Common myeloid progenitor, CD34-positive (primary cell): ENCODE measurements at regions not wholly inside any gene's neighbourhood (a gene's known extent, or its start where the extent isn't known, plus 50 kb on each side); places are given as distances from the start of the nearest gene placed in this dataset.
"Not testable (repeated sequence)": the region's sequence is repeated elsewhere in the genome, so short reads cannot be mapped to it uniquely, and the experiment has no call there.

Experiments used
- CTCF ChIA-PET: fragments of 350-600 bp; sonication (Branson Sonifier 250); formaldehyde crosslinking; loops from one replicate; lab custom pipeline; 2021; ENCODE audit warnings: antibody characterized with exemption; lab: Charles Lee
- POLR2A ChIA-PET: fragments of 350-600 bp; sonication (Branson Sonifier 250); formaldehyde crosslinking; loops from one replicate; lab custom pipeline; 2021; ENCODE audit warnings: antibody characterized with exemption; lab: Charles Lee
- DNase-seq, 3 donors: peaks; one replicate each; pipeline versions ENCODE4 v3.0.0 to v3.0.0-alpha.2; 2013
- H3K27ac ChIP-seq, 2 experiments: 1 replicate in 1 of 2; 2 replicates in 1 of 2; pipeline ENCODE4 v1.7.0; 2013; ENCODE audit warnings: inconsistent platforms in 2 of 2, low read length in 2 of 2, mild to moderate bottlenecking in 2 of 2, low read depth in 1 of 2, moderate library complexity in 1 of 2; ENCODE audit not compliant: severe bottlenecking in 2 of 2, insufficient read depth in 1 of 2, poor library complexity in 1 of 2
- H3K27me3 ChIP-seq, 5 experiments: replicated peaks in 2 of 5; 1 replicate in 3 of 5; 2 replicates in 2 of 5; pipeline versions ENCODE4 v1.6.1 to v1.7.0; 2013; ENCODE audit warnings: low read length in 4 of 5, mild to moderate bottlenecking in 2 of 5, moderate library complexity in 2 of 5, inconsistent platforms in 1 of 5; ENCODE audit not compliant: insufficient read depth in 5 of 5, control insufficient read depth in 4 of 5
- H3K36me3 ChIP-seq, 4 experiments: 1 replicate in 2 of 4; 2 replicates in 2 of 4; pipeline versions ENCODE4 v1.6.1 to v1.7.0; 2013; ENCODE audit warnings: low read length in 3 of 4, control low read depth in 1 of 4, mild to moderate bottlenecking in 1 of 4; ENCODE audit not compliant: control insufficient read depth in 4 of 4, insufficient read depth in 4 of 4
- H3K4me1 ChIP-seq, 4 experiments: 1 replicate in 3 of 4; 2 replicates in 1 of 4; pipeline versions ENCODE4 v1.6.1 to v1.7.1; 2013; ENCODE audit warnings: low read length in 3 of 4, mild to moderate bottlenecking in 3 of 4, control low read depth in 1 of 4, inconsistent platforms in 1 of 4, moderate library complexity in 1 of 4; ENCODE audit not compliant: control insufficient read depth in 4 of 4, insufficient read depth in 4 of 4; ENCODE audit errors: control extremely low read depth in 1 of 4
- H3K4me3 ChIP-seq, 7 experiments: 1 replicate in 4 of 7; 2 replicates in 3 of 7; pipeline versions ENCODE4 v1.5.1 to v1.7.0; 2013; ENCODE audit warnings: mild to moderate bottlenecking in 7 of 7, low read length in 6 of 7, moderate library complexity in 6 of 7, inconsistent platforms in 2 of 7, low read depth in 2 of 7, control low read depth in 1 of 7; ENCODE audit not compliant: insufficient read depth in 4 of 7, control insufficient read depth in 1 of 7; ENCODE audit errors: extremely low read depth in 1 of 7
- H3K9me3 ChIP-seq, 5 experiments: 1 replicate in 4 of 5; 2 replicates in 1 of 5; pipeline versions ENCODE4 v1.6.1 to v1.7.1; 2013; ENCODE audit warnings: low read length in 4 of 5, mild to moderate bottlenecking in 2 of 5, inconsistent platforms in 1 of 5, low read depth in 1 of 5, moderate library complexity in 1 of 5; ENCODE audit not compliant: control insufficient read depth in 4 of 5, insufficient read depth in 2 of 5; ENCODE audit errors: control extremely low read depth in 1 of 5
- WGBS: methylation state at CpG from one replicate; pipeline ENCODE4 v1.1.5; 2013; ENCODE audit not compliant: insufficient coverage; 5-methylcytosine and 5-hydroxymethylcytosine counted together

- Histone ChIP-seq H3K4me3 (peak overlapping the region in 4 of 7 experiments; percentile 56 to 75 (median 66)), H3K27ac (no peak overlapping the region), H3K27me3 (peaks cover 4 to 45% (median 12%) of the 10 kb centered on the region in 5 experiments), H3K4me1 (peaks cover 18 to 45% (median 40%) of the 10 kb centered on the region in 4 experiments), H3K36me3 (no peaks in the 10 kb centered on the region), H3K9me3 (no peaks in the 10 kb centered on the region)
- POLR2A ChIA-PET: no interaction called here
- CTCF ChIA-PET: interaction anchor here (0.6 to 1.4 kb wide), 2 partner anchors 24 to 28 kb away, joined by 4 read pairs; no protein-coding TSS in a partner anchor
- WGBS: 15% methylated on average over 17 of the region's 21 CpGs
- DNase-seq: no peak
Measured at GRCh38 chr22:25420471-25420924, 144.0 kb upstream of the GRK3 start.

- WGBS: 1% methylated on average over 72 of the region's 85 CpGs
- CTCF ChIA-PET: no interaction called here
- POLR2A ChIA-PET: no interaction called here
- H3K27ac ChIP-seq: no peak overlapping the region
- no peaks in the 10 kb centered on the region for H3K9me3 ChIP-seq
- H3K36me3 ChIP-seq: no peaks in the 10 kb centered on the region
- peak in 2 of 3 donors; percentile 28 to 40 for DNase-seq
- H3K4me3 ChIP-seq: peak overlapping the region; percentile 11 to 75 (median 56)
- H3K4me1 ChIP-seq: peaks cover 18 to 45% (median 40%) of the 10 kb centered on the region in 4 experiments
- peaks cover 4 to 45% (median 12%) of the 10 kb centered on the region in 5 experiments for H3K27me3 ChIP-seq
Measured at GRCh38 chr22:25420925-25421904, 143.3 kb upstream of the GRK3 start.

- peak in 2 of 3 donors; percentile 52 to 54 for DNase-seq
- CTCF ChIA-PET: interaction anchor here (1.0 kb wide), 1 partner anchor 38 kb away, joined by 3 read pairs; no protein-coding TSS in a partner anchor
- H3K4me1 ChIP-seq, POLR2A ChIA-PET, H3K9me3 ChIP-seq, H3K27ac ChIP-seq, H3K36me3 ChIP-seq, H3K4me3 ChIP-seq: not testable (repeated sequence)
- 98% methylated on average over 8 of the region's 10 CpGs for WGBS
- peaks cover 0 to 21% (median 8%) of the 10 kb centered on the region in 5 experiments for H3K27me3 ChIP-seq
Measured at GRCh38 chr22:25426530-25427308, 137.8 kb upstream of the GRK3 start.

GRCh38 chr22:25431637-25432342 is 132.7 kb upstream of the GRK3 start:
- no CpG with 5 or more reads among the region's 6 CpGs for WGBS
- CTCF ChIA-PET, POLR2A ChIA-PET: not testable (repeated sequence)

GRCh38 chr22:25433381-25433970 is 131.0 kb upstream of the GRK3 start:
- H3K27me3 ChIP-seq, H3K4me3 ChIP-seq, H3K27ac ChIP-seq, H3K4me1 ChIP-seq, H3K9me3 ChIP-seq, CTCF ChIA-PET, DNase-seq, POLR2A ChIA-PET, H3K36me3 ChIP-seq: not testable (repeated sequence)
- WGBS: 89% methylated on average over 5 of the region's 8 CpGs

More at GRCh38 chr22:25431637-25432342, 132.7 kb upstream of the GRK3 start:
- not testable (repeated sequence) for H3K36me3 ChIP-seq, H3K27ac ChIP-seq, H3K9me3 ChIP-seq, H3K4me1 ChIP-seq, H3K4me3 ChIP-seq, H3K27me3 ChIP-seq, DNase-seq

GRCh38 chr22:25437414-25438160 is 126.9 kb upstream of the GRK3 start:
- H3K4me1 ChIP-seq: no peaks in the 10 kb centered on the region
- no peak overlapping the region for H3K27ac ChIP-seq
- WGBS: 92% methylated on average over 3 of the region's 8 CpGs
- H3K36me3 ChIP-seq: no peaks in the 10 kb centered on the region
- DNase-seq: no peak
- no peaks in the 10 kb centered on the region for H3K27me3 ChIP-seq
- CTCF ChIA-PET: no interaction called here
- H3K4me3 ChIP-seq: no peak overlapping the region
- H3K9me3 ChIP-seq: no peaks in the 10 kb centered on the region
- POLR2A ChIA-PET: no interaction called here
